BE2C (cell line): ENCODE measurements at regions not wholly inside any gene's neighbourhood (a gene's known extent, or its start where the extent isn't known, plus 50 kb on each side); places are given as distances from the start of the nearest gene placed in this dataset.

Source experiments
- DNase-seq: peaks from one replicate; pipeline ENCODE4 v3.0.0-alpha.2; 2020
- H3K27me3 ChIP-seq: fragments of 250-450 bp; sonication (Bioruptor Pico); 2 replicates; pipeline ENCODE4 v1.5.1; 2020; ENCODE audit warnings: mild to moderate bottlenecking
- H3K36me3 ChIP-seq: fragments of 250-450 bp; sonication (Bioruptor Pico); 2 replicates; pipeline ENCODE4 v1.5.1; 2020; ENCODE audit warnings: mild to moderate bottlenecking
- H3K4me1 ChIP-seq: fragments of 250-450 bp; sonication (Bioruptor Pico); 2 replicates; pipeline ENCODE4 v1.5.1; 2020
- H3K4me3 ChIP-seq: 2 replicates; pipeline ENCODE4 v1.5.1; 2011; ENCODE audit warnings: low read depth, low read length
- H3K9me3 ChIP-seq: fragments of 250-450 bp; sonication (Bioruptor Pico); 2 replicates; pipeline ENCODE4 v1.5.1; 2020
- TF ChIP-seq, protein P1 (sequence below): IDR thresholded peaks from 2 replicates; pipeline ENCODE4 v1.5.1; 2012; ENCODE audit warnings: mild to moderate bottlenecking, low read depth, low read length

DNA sequence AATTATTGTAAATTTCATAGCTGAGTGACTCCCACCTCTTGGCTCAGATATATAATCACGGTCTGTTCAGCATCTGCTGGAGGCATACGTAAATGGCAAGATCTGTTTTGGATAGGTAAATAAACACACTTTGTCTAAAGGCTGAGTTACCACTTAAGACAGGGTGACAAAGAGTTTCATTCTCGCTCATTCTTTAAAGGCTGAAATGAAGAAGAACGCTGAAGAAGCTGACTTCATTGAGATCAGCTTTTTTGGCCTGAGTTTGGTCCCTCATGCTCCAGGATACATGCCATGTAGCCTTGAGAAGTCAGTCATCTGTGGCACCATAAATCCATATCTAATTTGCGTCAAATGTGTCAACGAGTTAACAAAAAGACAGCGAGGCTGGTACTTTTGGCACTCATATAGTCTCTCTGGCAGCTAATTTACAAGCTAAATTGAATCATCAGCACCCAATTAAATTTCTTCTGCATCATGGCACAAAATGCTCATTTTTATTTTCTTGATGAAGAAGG lies 309.9 kb downstream of the GPAM start:
- no peaks in the 10 kb centered on the region for H3K27me3 ChIP-seq
- no peaks in the 10 kb centered on the region for H3K9me3 ChIP-seq
- TF ChIP-seq, protein P1, sequence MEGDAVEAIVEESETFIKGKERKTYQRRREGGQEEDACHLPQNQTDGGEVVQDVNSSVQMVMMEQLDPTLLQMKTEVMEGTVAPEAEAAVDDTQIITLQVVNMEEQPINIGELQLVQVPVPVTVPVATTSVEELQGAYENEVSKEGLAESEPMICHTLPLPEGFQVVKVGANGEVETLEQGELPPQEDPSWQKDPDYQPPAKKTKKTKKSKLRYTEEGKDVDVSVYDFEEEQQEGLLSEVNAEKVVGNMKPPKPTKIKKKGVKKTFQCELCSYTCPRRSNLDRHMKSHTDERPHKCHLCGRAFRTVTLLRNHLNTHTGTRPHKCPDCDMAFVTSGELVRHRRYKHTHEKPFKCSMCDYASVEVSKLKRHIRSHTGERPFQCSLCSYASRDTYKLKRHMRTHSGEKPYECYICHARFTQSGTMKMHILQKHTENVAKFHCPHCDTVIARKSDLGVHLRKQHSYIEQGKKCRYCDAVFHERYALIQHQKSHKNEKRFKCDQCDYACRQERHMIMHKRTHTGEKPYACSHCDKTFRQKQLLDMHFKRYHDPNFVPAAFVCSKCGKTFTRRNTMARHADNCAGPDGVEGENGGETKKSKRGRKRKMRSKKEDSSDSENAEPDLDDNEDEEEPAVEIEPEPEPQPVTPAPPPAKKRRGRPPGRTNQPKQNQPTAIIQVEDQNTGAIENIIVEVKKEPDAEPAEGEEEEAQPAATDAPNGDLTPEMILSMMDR: no peak
- DNase-seq: no peak
- H3K4me1 ChIP-seq: peaks cover 7% of the 10 kb centered on the region; the same call in 1 of the 2 replicates
- H3K4me3 ChIP-seq: no peak overlapping the region
- H3K36me3 ChIP-seq: no peaks in the 10 kb centered on the region

DNA sequence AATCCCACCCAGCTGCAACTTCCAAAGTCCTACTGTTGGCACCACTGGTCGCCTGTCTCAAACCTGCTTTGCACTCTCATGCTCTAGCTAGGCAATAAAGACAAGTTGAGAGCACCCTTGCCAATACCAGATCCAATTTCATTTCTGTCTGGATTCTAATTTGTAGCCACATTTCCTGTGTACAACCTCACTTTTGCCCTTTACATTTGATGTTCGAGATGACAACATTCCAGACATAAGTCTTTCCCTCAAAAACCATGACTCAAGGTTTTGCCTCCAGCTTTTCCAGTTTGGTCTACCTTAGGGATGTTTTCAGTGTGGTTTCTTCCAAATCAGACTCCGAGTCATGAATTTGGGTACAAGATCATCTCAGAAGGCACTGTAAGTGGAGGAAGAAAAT lies 309.0 kb downstream of the GPAM start:
- no peak for DNase-seq

DNA sequence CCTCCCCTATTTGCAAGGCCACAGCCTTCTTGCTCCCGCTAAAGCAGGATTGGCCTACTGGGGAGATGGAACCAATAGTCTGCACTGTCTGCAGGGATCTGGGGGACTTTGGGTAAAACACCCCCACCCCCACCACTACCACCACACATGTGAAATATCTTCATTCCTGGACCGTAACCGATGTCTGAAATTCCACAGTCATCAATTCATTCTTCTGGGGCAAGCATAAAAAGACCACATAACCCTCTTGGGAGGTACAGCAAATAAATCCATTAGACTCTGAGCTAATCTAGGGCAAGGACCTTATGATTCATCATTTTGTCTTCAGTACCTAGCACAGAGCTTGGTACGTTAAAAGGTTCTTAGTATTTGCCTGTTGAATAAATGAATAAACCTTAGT lies 307.8 kb downstream of the GPAM start:
- H3K36me3 ChIP-seq: no peaks in the 10 kb centered on the region
- no peaks in the 10 kb centered on the region for H3K9me3 ChIP-seq
- DNase-seq: no peak
- peaks cover 7% of the 10 kb centered on the region; the same call in 1 of the 2 replicates for H3K4me1 ChIP-seq
- H3K27me3 ChIP-seq: no peaks in the 10 kb centered on the region
- no peak overlapping the region for H3K4me3 ChIP-seq
- TF ChIP-seq, protein P1: no peak

More for the DNA sequence above, 309.0 kb downstream of the GPAM start:
- no peaks in the 10 kb centered on the region for H3K27me3 ChIP-seq
- H3K36me3 ChIP-seq: no peaks in the 10 kb centered on the region
- TF ChIP-seq, protein P1: no peak
- no peak overlapping the region for H3K4me3 ChIP-seq
- no peaks in the 10 kb centered on the region for H3K9me3 ChIP-seq
- H3K4me1 ChIP-seq: peaks cover 7% of the 10 kb centered on the region; the same call in 1 of the 2 replicates

DNA sequence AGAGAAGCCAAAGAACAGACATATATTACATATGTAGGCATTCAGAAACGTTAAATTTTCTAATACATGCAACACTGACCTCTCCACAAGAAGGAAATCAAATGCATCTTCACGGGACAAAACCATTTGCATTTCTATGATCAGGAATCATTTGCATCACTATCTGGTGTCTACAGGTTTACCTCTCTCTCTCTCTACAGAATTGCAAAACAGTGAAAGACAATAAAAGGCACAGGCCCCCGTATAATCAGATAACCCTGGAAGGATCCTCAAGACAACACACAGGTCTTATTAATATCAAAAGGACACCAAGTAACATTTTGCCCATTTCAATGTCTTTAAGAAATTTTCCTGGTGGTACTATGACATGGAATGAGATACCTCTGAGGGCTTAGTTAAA lies 306.3 kb downstream of the GPAM start:
- DNase-seq: no peak
- H3K36me3 ChIP-seq: no peaks in the 10 kb centered on the region
- H3K4me3 ChIP-seq: no peak overlapping the region
- H3K27me3 ChIP-seq: no peaks in the 10 kb centered on the region
- TF ChIP-seq, protein P1: no peak
- peaks cover 7% of the 10 kb centered on the region; the same call in 1 of the 2 replicates for H3K4me1 ChIP-seq
- no peaks in the 10 kb centered on the region for H3K9me3 ChIP-seq

DNA sequence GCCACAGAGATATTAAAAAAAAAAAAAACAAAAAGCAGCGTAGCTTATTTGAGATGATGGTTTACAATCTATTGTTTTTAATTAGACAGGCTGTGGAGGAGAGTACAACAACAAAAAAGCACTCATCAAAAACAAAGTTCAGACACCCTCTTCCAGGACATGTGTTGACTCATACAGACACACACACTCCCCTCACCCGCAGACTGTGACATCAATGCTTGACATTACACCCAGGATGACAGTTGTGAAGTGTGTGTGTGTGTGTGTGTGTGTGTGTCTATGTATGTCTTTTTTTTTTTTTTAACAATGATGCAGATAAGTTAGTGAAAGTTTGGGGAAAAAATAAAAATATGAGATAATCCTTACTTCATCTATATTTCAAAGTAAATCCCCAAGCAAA lies 303.6 kb downstream of the GPAM start:
- H3K4me1 ChIP-seq: no peaks in the 10 kb centered on the region
- no peaks in the 10 kb centered on the region for H3K36me3 ChIP-seq
- TF ChIP-seq, protein P1: no peak
- no peak overlapping the region for H3K4me3 ChIP-seq
- no peak for DNase-seq
- H3K27me3 ChIP-seq: no peaks in the 10 kb centered on the region
- no peaks in the 10 kb centered on the region for H3K9me3 ChIP-seq

DNA sequence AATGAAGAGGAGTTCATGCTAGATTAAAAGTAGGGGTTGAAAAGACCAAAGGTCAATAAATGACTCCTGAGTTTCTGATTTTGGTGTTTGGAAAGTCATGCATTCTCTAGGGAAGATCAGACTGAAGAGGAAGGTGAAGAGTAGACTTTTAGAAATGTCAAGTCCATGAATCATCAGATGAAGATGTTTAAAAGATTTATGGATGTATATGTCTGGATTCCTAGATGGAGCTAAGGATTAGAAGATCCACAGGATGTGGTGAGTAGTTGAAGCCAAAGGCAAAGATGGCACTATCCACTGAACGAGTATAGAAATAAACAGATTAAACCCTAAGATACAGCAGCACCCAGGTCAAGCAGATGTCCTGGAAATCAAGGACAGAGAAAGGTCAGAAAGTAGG lies 298.5 kb downstream of the GPAM start:
- Histone ChIP-seq H3K36me3 (no peaks in the 10 kb centered on the region), H3K4me1 (no peaks in the 10 kb centered on the region), H3K9me3 (no peaks in the 10 kb centered on the region), H3K27me3 (no peaks in the 10 kb centered on the region), H3K4me3 (no peak overlapping the region)
- TF ChIP-seq, protein P1: no peak
- DNase-seq: no peak
